PC-3 (cell line): ENCODE measurements at regions not wholly inside any gene's neighbourhood (a gene's known extent, or its start where the extent isn't known, plus 50 kb on each side); places are given as distances from the start of the nearest gene placed in this dataset.

Source experiments
- EZH2 ChIP-seq: fragments of 300-600 bp; sonication (generic); IDR thresholded peaks from one replicate; pipeline ENCODE4 v1.6.1; 2017; ENCODE audit warnings: antibody characterized with exemption, mild to moderate bottlenecking, low read length; ENCODE audit not compliant: unreplicated experiment
- TF ChIP-seq, protein P1 (sequence below): fragments of 300-600 bp; sonication (generic); conservative IDR thresholded peaks from 2 replicates; pipeline ENCODE4 v1.5.1; 2017; ENCODE audit warnings: antibody characterized with exemption, low read depth, mild to moderate bottlenecking, low read length

DNA sequence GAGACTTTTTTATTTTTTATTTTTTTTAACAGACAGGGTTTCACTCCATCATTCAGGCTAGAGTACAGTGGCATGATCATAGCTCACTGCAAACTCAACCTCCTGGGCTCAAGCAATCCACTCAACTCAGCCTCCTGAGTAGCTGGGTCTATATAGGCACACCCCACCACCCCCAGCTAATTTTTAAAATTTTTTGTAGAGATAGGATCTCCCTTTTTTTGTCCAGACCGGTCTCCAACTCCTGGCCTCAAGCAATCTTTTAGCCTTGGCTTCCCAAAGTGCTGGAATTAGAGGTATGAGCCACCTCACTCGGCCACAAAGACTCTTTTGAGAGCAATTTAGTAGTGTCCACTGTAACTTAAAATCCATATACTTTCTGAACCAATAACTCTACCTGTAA is 103.3 kb upstream of the DST start:
- TF ChIP-seq, protein P1, sequence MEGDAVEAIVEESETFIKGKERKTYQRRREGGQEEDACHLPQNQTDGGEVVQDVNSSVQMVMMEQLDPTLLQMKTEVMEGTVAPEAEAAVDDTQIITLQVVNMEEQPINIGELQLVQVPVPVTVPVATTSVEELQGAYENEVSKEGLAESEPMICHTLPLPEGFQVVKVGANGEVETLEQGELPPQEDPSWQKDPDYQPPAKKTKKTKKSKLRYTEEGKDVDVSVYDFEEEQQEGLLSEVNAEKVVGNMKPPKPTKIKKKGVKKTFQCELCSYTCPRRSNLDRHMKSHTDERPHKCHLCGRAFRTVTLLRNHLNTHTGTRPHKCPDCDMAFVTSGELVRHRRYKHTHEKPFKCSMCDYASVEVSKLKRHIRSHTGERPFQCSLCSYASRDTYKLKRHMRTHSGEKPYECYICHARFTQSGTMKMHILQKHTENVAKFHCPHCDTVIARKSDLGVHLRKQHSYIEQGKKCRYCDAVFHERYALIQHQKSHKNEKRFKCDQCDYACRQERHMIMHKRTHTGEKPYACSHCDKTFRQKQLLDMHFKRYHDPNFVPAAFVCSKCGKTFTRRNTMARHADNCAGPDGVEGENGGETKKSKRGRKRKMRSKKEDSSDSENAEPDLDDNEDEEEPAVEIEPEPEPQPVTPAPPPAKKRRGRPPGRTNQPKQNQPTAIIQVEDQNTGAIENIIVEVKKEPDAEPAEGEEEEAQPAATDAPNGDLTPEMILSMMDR = no peak
- TF ChIP-seq EZH2 = no peak
